ENCODE measurements at regions not wholly inside any gene's neighbourhood (a gene's known extent, or its start where the extent isn't known, plus 50 kb on each side); places are given as distances from the start of the nearest gene placed in this dataset.
"Not testable (repeated sequence)": the region's sequence is repeated elsewhere in the genome, so short reads cannot be mapped to it uniquely, and the experiment has no call there.

DNA sequence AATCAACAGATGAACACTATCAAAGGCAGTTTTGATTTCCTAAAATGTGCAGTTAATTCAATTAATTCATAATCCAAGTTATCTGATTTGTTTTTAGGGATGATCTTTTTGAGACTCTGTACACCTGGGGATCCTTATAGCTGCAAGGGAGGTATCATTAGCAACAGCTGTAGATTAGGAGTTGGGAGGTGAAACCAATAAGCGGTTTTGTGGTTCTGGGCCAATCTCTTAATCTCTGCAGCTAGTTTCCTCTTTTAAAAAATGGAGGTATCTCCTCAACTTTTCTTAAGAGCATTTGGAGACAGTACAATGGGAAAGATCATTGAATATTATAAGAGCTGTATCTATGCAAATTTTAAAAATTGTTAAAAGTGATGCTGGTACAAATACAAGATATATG lies 126.0 kb downstream of the MC4R start:
- H3K4me1 ChIP-seq (ENCODE audit: control insufficient read depth, extremely low read depth, insufficient read depth, low read length), result no peaks in the 10 kb centered on the region
- H3K9ac ChIP-seq (ENCODE audit: insufficient read depth, low read length), result no peak overlapping the region
- H3K4me3 ChIP-seq (replicated peaks in 1 of 4; ENCODE audit: control extremely low read depth in 1 of 4, insufficient read depth in 1 of 4, low read depth in 3 of 4, low read length in 4 of 4), result no peak overlapping the region
- no peak overlapping the region for H3K27ac ChIP-seq (ENCODE audit: insufficient read depth, low read length)
- no peaks in the 10 kb centered on the region for H3K79me2 ChIP-seq (ENCODE audit: control insufficient read depth, insufficient read depth, low read length)
- no peaks in the 10 kb centered on the region for H3K27me3 ChIP-seq (ENCODE audit: control insufficient read depth, insufficient read depth, low read length)
- H3K36me3 ChIP-seq (ENCODE audit: control insufficient read depth, insufficient read depth, low read length), result no peaks in the 10 kb centered on the region
- no peak for DNase-seq (ENCODE audit: low read depth in 2 of 2)
- H3K4me2 ChIP-seq (ENCODE audit: extremely low read depth, insufficient read depth, low read length), result no peak overlapping the region
- TF ChIP-seq EZH2 (IDR thresholded peaks at IDR 0.05; ENCODE audit: low read length, missing control alignments), result no peak
- no peak for TF ChIP-seq CTCF (conservative IDR thresholded peaks at IDR 0.05 in 1 of 2, IDR thresholded peaks at IDR 0.05 in 1 of 2; ENCODE audit: low read depth in 1 of 2, low read length in 2 of 2)
- no peak overlapping the region for H2AFZ ChIP-seq (ENCODE audit: low read length)
- no peaks in the 10 kb centered on the region for H4K20me1 ChIP-seq (ENCODE audit: control insufficient read depth, extremely low read depth, insufficient read depth, low read length)
- H3K9me3 ChIP-seq (ENCODE audit: control insufficient read depth, insufficient read depth, low read depth, low read length), result no peaks in the 10 kb centered on the region

DNA sequence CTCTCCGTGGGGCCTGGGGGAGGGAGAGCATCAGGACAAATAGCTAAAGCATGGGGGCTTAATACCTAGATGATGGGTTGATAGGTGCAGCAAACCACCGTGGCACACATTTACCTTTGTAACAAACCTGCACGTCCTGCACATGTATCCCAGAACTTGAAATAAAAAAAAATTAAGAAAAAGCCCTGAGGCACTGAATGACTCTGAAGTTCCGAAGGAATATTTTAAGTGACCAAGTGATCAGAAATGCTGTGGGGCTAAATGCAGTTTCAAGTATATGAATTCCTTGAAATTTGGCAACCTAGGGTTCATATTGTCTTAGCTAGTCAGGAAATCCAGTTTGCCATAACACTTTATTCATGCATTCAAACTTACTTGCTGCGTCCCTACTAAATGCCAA lies 127.5 kb downstream of the MC4R start:
- Histone ChIP-seq H2AFZ (ENCODE audit: low read length) (no peak overlapping the region), H3K4me3 (replicated peaks in 1 of 4; ENCODE audit: control extremely low read depth in 1 of 4, insufficient read depth in 1 of 4, low read depth in 3 of 4, low read length in 4 of 4) (no peak overlapping the region), H3K4me2 (ENCODE audit: extremely low read depth, insufficient read depth, low read length) (no peak overlapping the region), H3K9ac (ENCODE audit: insufficient read depth, low read length) (no peak overlapping the region), H3K4me1 (ENCODE audit: control insufficient read depth, extremely low read depth, insufficient read depth, low read length) (no peaks in the 10 kb centered on the region), H3K27me3 (ENCODE audit: control insufficient read depth, insufficient read depth, low read length) (no peaks in the 10 kb centered on the region), H3K36me3 (ENCODE audit: control insufficient read depth, insufficient read depth, low read length) (no peaks in the 10 kb centered on the region), H3K9me3 (ENCODE audit: control insufficient read depth, insufficient read depth, low read depth, low read length) (no peaks in the 10 kb centered on the region), H4K20me1 (ENCODE audit: control insufficient read depth, extremely low read depth, insufficient read depth, low read length) (no peaks in the 10 kb centered on the region), H3K79me2 (ENCODE audit: control insufficient read depth, insufficient read depth, low read length) (no peaks in the 10 kb centered on the region), H3K27ac (ENCODE audit: insufficient read depth, low read length) (no peak overlapping the region)
- no peak for DNase-seq (ENCODE audit: low read depth in 2 of 2)
- TF ChIP-seq CTCF (conservative IDR thresholded peaks at IDR 0.05 in 1 of 2, IDR thresholded peaks at IDR 0.05 in 1 of 2; ENCODE audit: low read depth in 1 of 2, low read length in 2 of 2) (no peak), EZH2 (IDR thresholded peaks at IDR 0.05; ENCODE audit: low read length, missing control alignments) (no peak)

GRCh38 chr18:60239024-60239710 lies 133.4 kb downstream of the MC4R start:
- H4K20me1 ChIP-seq (ENCODE audit: control insufficient read depth, extremely low read depth, insufficient read depth, low read length); H3K36me3 ChIP-seq (ENCODE audit: control insufficient read depth, insufficient read depth, low read length); H3K9ac ChIP-seq (ENCODE audit: insufficient read depth, low read length); H3K27me3 ChIP-seq (ENCODE audit: control insufficient read depth, insufficient read depth, low read length); H3K27ac ChIP-seq (ENCODE audit: insufficient read depth, low read length); H3K4me2 ChIP-seq (ENCODE audit: extremely low read depth, insufficient read depth, low read length); H2AFZ ChIP-seq (ENCODE audit: low read length); H3K79me2 ChIP-seq (ENCODE audit: control insufficient read depth, insufficient read depth, low read length); H3K9me3 ChIP-seq (ENCODE audit: control insufficient read depth, insufficient read depth, low read depth, low read length); DNase-seq (ENCODE audit: low read depth in 2 of 2); H3K4me1 ChIP-seq (ENCODE audit: control insufficient read depth, extremely low read depth, insufficient read depth, low read length); H3K4me3 ChIP-seq (replicated peaks in 1 of 4; ENCODE audit: control extremely low read depth in 1 of 4, insufficient read depth in 1 of 4, low read depth in 3 of 4, low read length in 4 of 4): not testable (repeated sequence)
